ENCODE measurements at regions not wholly inside any gene's neighbourhood (a gene's known extent, or its start where the extent isn't known, plus 50 kb on each side); places are given as distances from the start of the nearest gene placed in this dataset.

GRCh38 chr13:21960108-21960507 is 289.2 kb downstream of the FGF9 start:
- no peak for DNase-seq
- intact Hi-C loops (cut with micrococcal nuclease), result no loop called here
- Mint-ChIP-seq H3K27ac (no peak overlapping the region), H3K36me3 (peaks cover 3% of the 10 kb centered on the region), H3K4me3 (no peak overlapping the region), H3K4me1 (ENCODE audit: low read depth) (no peaks in the 10 kb centered on the region), H3K27me3 (peaks cover 2% of the 10 kb centered on the region), H3K9me3 (peaks cover 7% of the 10 kb centered on the region)
- CTCF ChIA-PET, result no interaction called here
- POLR2A ChIA-PET, result no interaction called here

GRCh38 chr13:21964686-21965085 is 293.8 kb downstream of the FGF9 start:
- POLR2A ChIA-PET, result no interaction called here
- Mint-ChIP-seq H3K9me3 (peaks cover 7% of the 10 kb centered on the region), H3K27ac (no peak overlapping the region), H3K27me3 (no peaks in the 10 kb centered on the region), H3K4me3 (no peak overlapping the region), H3K36me3 (no peaks in the 10 kb centered on the region), H3K4me1 (ENCODE audit: low read depth) (no peaks in the 10 kb centered on the region)
- DNase-seq, result no peak
- CTCF ChIA-PET, result no interaction called here
- intact Hi-C loops (cut with micrococcal nuclease), result no loop called here

GRCh38 chr13:21965095-21965494 is 294.2 kb downstream of the FGF9 start:
- no peaks in the 10 kb centered on the region for H3K36me3 Mint-ChIP-seq
- no peak overlapping the region for H3K4me3 Mint-ChIP-seq
- no peaks in the 10 kb centered on the region for H3K4me1 Mint-ChIP-seq (ENCODE audit: low read depth)
- POLR2A ChIA-PET, result no interaction called here
- CTCF ChIA-PET, result no interaction called here
- intact Hi-C loops (cut with micrococcal nuclease), result no loop called here
- H3K9me3 Mint-ChIP-seq, result peaks cover 7% of the 10 kb centered on the region
- DNase-seq, result no peak
- H3K27me3 Mint-ChIP-seq, result no peaks in the 10 kb centered on the region
- H3K27ac Mint-ChIP-seq, result no peak overlapping the region

- Mint-ChIP-seq H3K4me3 (no peak overlapping the region), H3K27ac (no peak overlapping the region), H3K4me1 (ENCODE audit: low read depth) (no peaks in the 10 kb centered on the region), H3K27me3 (no peaks in the 10 kb centered on the region), H3K36me3 (no peaks in the 10 kb centered on the region), H3K9me3 (peaks cover 7% of the 10 kb centered on the region)
- intact Hi-C loops (cut with micrococcal nuclease), result no loop called here
- CTCF ChIA-PET, result no interaction called here
- POLR2A ChIA-PET, result no interaction called here
- DNase-seq, result no peak
Measured at GRCh38 chr13:21966014-21966413, 295.1 kb downstream of the FGF9 start.

- CTCF ChIA-PET, result no interaction called here
- Mint-ChIP-seq H3K36me3 (no peaks in the 10 kb centered on the region), H3K9me3 (no peaks in the 10 kb centered on the region), H3K4me1 (ENCODE audit: low read depth) (no peaks in the 10 kb centered on the region), H3K4me3 (no peak overlapping the region), H3K27me3 (no peaks in the 10 kb centered on the region), H3K27ac (no peak overlapping the region)
- DNase-seq, result no peak
- POLR2A ChIA-PET, result no interaction called here
- intact Hi-C loops (cut with micrococcal nuclease), result no loop called here
Measured at GRCh38 chr13:21967871-21968270, 297.0 kb downstream of the FGF9 start.

- ChIA-PET CTCF (no interaction called here), POLR2A (no interaction called here)
- intact Hi-C loops (cut with micrococcal nuclease), result no loop called here
Measured at GRCh38 chr13:21970172-21970571, 299.3 kb downstream of the FGF9 start.

GRCh38 chr13:21970918-21971317 is 300.0 kb downstream of the FGF9 start:
- ChIA-PET POLR2A (no interaction called here), CTCF (no interaction called here)
- H3K4me1 Mint-ChIP-seq (ENCODE audit: low read depth), result no peaks in the 10 kb centered on the region
- no peak for DNase-seq
- H3K27me3 Mint-ChIP-seq, result no peaks in the 10 kb centered on the region
- no peak overlapping the region for H3K4me3 Mint-ChIP-seq
- intact Hi-C loops (cut with micrococcal nuclease), result no loop called here
- H3K36me3 Mint-ChIP-seq, result no peaks in the 10 kb centered on the region
- H3K27ac Mint-ChIP-seq, result no peak overlapping the region
- no peaks in the 10 kb centered on the region for H3K9me3 Mint-ChIP-seq

More at GRCh38 chr13:21970172-21970571, 299.3 kb downstream of the FGF9 start:
- no peaks in the 10 kb centered on the region for H3K9me3 Mint-ChIP-seq
- H3K4me1 Mint-ChIP-seq (ENCODE audit: low read depth), result no peaks in the 10 kb centered on the region
- H3K27me3 Mint-ChIP-seq, result no peaks in the 10 kb centered on the region
- no peak overlapping the region for H3K27ac Mint-ChIP-seq
- H3K4me3 Mint-ChIP-seq, result no peak overlapping the region
- no peak for DNase-seq
- H3K36me3 Mint-ChIP-seq, result no peaks in the 10 kb centered on the region

- ChIA-PET POLR2A (no interaction called here), CTCF (no interaction called here)
- H3K4me3 Mint-ChIP-seq, result no peak overlapping the region
- H3K9me3 Mint-ChIP-seq, result no peaks in the 10 kb centered on the region
- H3K27ac Mint-ChIP-seq, result no peak overlapping the region
- no peaks in the 10 kb centered on the region for H3K27me3 Mint-ChIP-seq
- H3K4me1 Mint-ChIP-seq (ENCODE audit: low read depth), result no peaks in the 10 kb centered on the region
- no peaks in the 10 kb centered on the region for H3K36me3 Mint-ChIP-seq
- intact Hi-C loops (cut with micrococcal nuclease), result no loop called here
- no peak for DNase-seq
Measured at GRCh38 chr13:21971662-21972621, 301.1 kb downstream of the FGF9 start.

- Mint-ChIP-seq H3K9me3 (no peaks in the 10 kb centered on the region), H3K27me3 (no peaks in the 10 kb centered on the region), H3K4me1 (ENCODE audit: low read depth) (no peaks in the 10 kb centered on the region), H3K36me3 (no peaks in the 10 kb centered on the region), H3K4me3 (no peak overlapping the region), H3K27ac (no peak overlapping the region)
- ChIA-PET CTCF (no interaction called here), POLR2A (no interaction called here)
- intact Hi-C loops (cut with micrococcal nuclease), result no loop called here
- no peak for DNase-seq
Measured at GRCh38 chr13:21973437-21974125, 302.7 kb downstream of the FGF9 start.

- ChIA-PET POLR2A (no interaction called here), CTCF (no interaction called here)
- intact Hi-C loops (cut with micrococcal nuclease), result no loop called here
- H3K27ac Mint-ChIP-seq, result no peak overlapping the region
- no peaks in the 10 kb centered on the region for H3K36me3 Mint-ChIP-seq
- H3K27me3 Mint-ChIP-seq, result no peaks in the 10 kb centered on the region
- H3K9me3 Mint-ChIP-seq, result no peaks in the 10 kb centered on the region
- H3K4me3 Mint-ChIP-seq, result no peak overlapping the region
- DNase-seq, result no peak
- no peaks in the 10 kb centered on the region for H3K4me1 Mint-ChIP-seq (ENCODE audit: low read depth)
Measured at GRCh38 chr13:21974741-21975140, 303.9 kb downstream of the FGF9 start.

- CTCF ChIA-PET, result no interaction called here
- Mint-ChIP-seq H3K4me3 (no peak overlapping the region), H3K27ac (no peak overlapping the region), H3K27me3 (no peaks in the 10 kb centered on the region), H3K36me3 (no peaks in the 10 kb centered on the region), H3K4me1 (ENCODE audit: low read depth) (no peaks in the 10 kb centered on the region), H3K9me3 (no peaks in the 10 kb centered on the region)
- POLR2A ChIA-PET, result interaction anchor here (0.7 kb wide), 1 partner anchor 22 kb away, joined by 3 read pairs; no protein-coding TSS in a partner anchor
- intact Hi-C loops (cut with micrococcal nuclease), result no loop called here
- DNase-seq, result no peak
Measured at GRCh38 chr13:21976159-21976558, 305.3 kb downstream of the FGF9 start.

GRCh38 chr13:21979161-21979806 is 308.4 kb downstream of the FGF9 start:
- no peak overlapping the region for H3K4me3 Mint-ChIP-seq
- intact Hi-C loops (cut with micrococcal nuclease), result no loop called here
- H3K9me3 Mint-ChIP-seq, result no peaks in the 10 kb centered on the region
- no peaks in the 10 kb centered on the region for H3K27me3 Mint-ChIP-seq
- ChIA-PET POLR2A (no interaction called here), CTCF (no interaction called here)
- H3K36me3 Mint-ChIP-seq, result no peaks in the 10 kb centered on the region
- H3K27ac Mint-ChIP-seq, result no peak overlapping the region
- no peak for DNase-seq
- no peaks in the 10 kb centered on the region for H3K4me1 Mint-ChIP-seq (ENCODE audit: low read depth)

Data from activated CD4-positive, alpha-beta memory T cell treated with anti-CD3 and anti-CD28 coated beads for 36 hours (primary cell).